ENCODE measurements at regions not wholly inside any gene's neighbourhood (a gene's known extent, or its start where the extent isn't known, plus 50 kb on each side); places are given as distances from the start of the nearest gene placed in this dataset.
"Not testable (repeated sequence)": the region's sequence is repeated elsewhere in the genome, so short reads cannot be mapped to it uniquely, and the experiment has no call there.

GRCh38 chr12:9308745-9309144 is 100.5 kb upstream of the PZP start:
- not testable (repeated sequence) for DNase-seq (ENCODE audit: low spot score)

GRCh38 chr12:9308163-9308562 is 100.0 kb upstream of the PZP start:
- not testable (repeated sequence) for DNase-seq (ENCODE audit: low spot score)

GRCh38 chr12:9307255-9307654 is 99.1 kb upstream of the PZP start:
- DNase-seq (ENCODE audit: low spot score): not testable (repeated sequence)

- not testable (repeated sequence) for DNase-seq (ENCODE audit: low spot score)
Measured at GRCh38 chr12:9306004-9306403, 97.8 kb upstream of the PZP start.

GRCh38 chr12:9304540-9304939 is 96.3 kb upstream of the PZP start:
- DNase-seq (ENCODE audit: low spot score): not testable (repeated sequence)

- DNase-seq (ENCODE audit: low spot score): not testable (repeated sequence)
Measured at GRCh38 chr12:9295872-9296271, 87.7 kb upstream of the PZP start.

- not testable (repeated sequence) for DNase-seq (ENCODE audit: low spot score)
Measured at GRCh38 chr12:9294072-9294620, 86.0 kb upstream of the PZP start.

GRCh38 chr12:9293391-9293790 is 85.2 kb upstream of the PZP start:
- DNase-seq (ENCODE audit: low spot score): not testable (repeated sequence)

- not testable (repeated sequence) for DNase-seq (ENCODE audit: low spot score)
Measured at GRCh38 chr12:9289984-9290383, 81.8 kb upstream of the PZP start.

- not testable (repeated sequence) for DNase-seq (ENCODE audit: low spot score)
Measured at GRCh38 chr12:9284724-9285123, 76.5 kb upstream of the PZP start.

GRCh38 chr12:9284197-9284596 is 76.0 kb upstream of the PZP start:
- not testable (repeated sequence) for DNase-seq (ENCODE audit: low spot score)

- peak; percentile 73 for DNase-seq (ENCODE audit: low spot score)
Measured at GRCh38 chr12:9283346-9284095, 75.3 kb upstream of the PZP start.

- no peak for DNase-seq (ENCODE audit: low spot score)
Measured at GRCh38 chr12:9276990-9277389, 68.8 kb upstream of the PZP start.

GRCh38 chr12:9273276-9273675 is 65.1 kb upstream of the PZP start:
- no peak for DNase-seq (ENCODE audit: low spot score)

- no peak for DNase-seq (ENCODE audit: low spot score)
Measured at GRCh38 chr12:9271875-9272274, 63.7 kb upstream of the PZP start.

GRCh38 chr12:9264546-9264945 is 56.4 kb upstream of the PZP start:
- no peak for DNase-seq (ENCODE audit: low spot score)

GRCh38 chr12:9260931-9261330 is 52.7 kb upstream of the PZP start:
- DNase-seq (ENCODE audit: low spot score): no peak

GRCh38 chr12:9258676-9259075 is 50.5 kb upstream of the PZP start:
- DNase-seq (ENCODE audit: low spot score): no peak
